ENCODE measurements at regions not wholly inside any gene's neighbourhood (a gene's known extent, or its start where the extent isn't known, plus 50 kb on each side); places are given as distances from the start of the nearest gene placed in this dataset.

GRCh38 chr14:23776296-23776695 is 140.1 kb downstream of the DHRS2 start:
- Histone ChIP-seq H3K27ac (ENCODE audit: low read depth, low read length, poor library complexity, severe bottlenecking) (no peak overlapping the region), H3K27me3 (replicated peaks; ENCODE audit: insufficient read depth, low read depth, low read length, poor library complexity) (peaks cover 68% of the 10 kb centered on the region), H3K36me3 (ENCODE audit: insufficient read depth, low read length, poor library complexity, severe bottlenecking) (no peaks in the 10 kb centered on the region), H3K4me1 (ENCODE audit: insufficient read depth, low read length, poor library complexity, severe bottlenecking) (no peaks in the 10 kb centered on the region), H3K4me3 (ENCODE audit: low read depth, low read length, poor library complexity, severe bottlenecking) (no peak overlapping the region), H3K9me3 (ENCODE audit: low read depth, low read length, poor library complexity, severe bottlenecking) (no peaks in the 10 kb centered on the region)
- CTCF ChIA-PET = no interaction called here
- POLR2A ChIA-PET (ENCODE audit: low non-redundant PET) = no interaction called here
- intact Hi-C loops (cut with micrococcal nuclease; ENCODE audit: unreplicated experiment) = no loop called here
- TF ChIP-seq CTCF (conservative IDR thresholded peaks at IDR 0.05; ENCODE audit: low read depth, low read length) (no peak), EZH2 (IDR thresholded peaks at IDR 0.05; ENCODE audit: borderline replicate concordance, low read depth, low read length, poor library complexity, severe bottlenecking) (no peak)
- BruUV-seq (replicated peaks) = no TSS peak
- DNase-seq (ENCODE audit: low spot score) = no peak

- DNase-seq (ENCODE audit: low spot score) = no peak
- no peaks in the 10 kb centered on the region for H3K36me3 ChIP-seq (ENCODE audit: insufficient read depth, low read length, poor library complexity, severe bottlenecking)
- no peaks in the 10 kb centered on the region for H3K4me1 ChIP-seq (ENCODE audit: insufficient read depth, low read length, poor library complexity, severe bottlenecking)
- H3K9me3 ChIP-seq (ENCODE audit: low read depth, low read length, poor library complexity, severe bottlenecking) = no peaks in the 10 kb centered on the region
- peaks cover 19% of the 10 kb centered on the region for H3K27me3 ChIP-seq (replicated peaks; ENCODE audit: insufficient read depth, low read depth, low read length, poor library complexity)
- H3K27ac ChIP-seq (ENCODE audit: low read depth, low read length, poor library complexity, severe bottlenecking) = no peak overlapping the region
- ChIA-PET CTCF (no interaction called here), POLR2A (ENCODE audit: low non-redundant PET) (no interaction called here)
- intact Hi-C loops (cut with micrococcal nuclease; ENCODE audit: unreplicated experiment) = no loop called here
- no peak for TF ChIP-seq CTCF (conservative IDR thresholded peaks at IDR 0.05; ENCODE audit: low read depth, low read length)
- TF ChIP-seq EZH2 (IDR thresholded peaks at IDR 0.05; ENCODE audit: borderline replicate concordance, low read depth, low read length, poor library complexity, severe bottlenecking) = no peak
- no peak overlapping the region for H3K4me3 ChIP-seq (ENCODE audit: low read depth, low read length, poor library complexity, severe bottlenecking)
- no TSS peak for BruUV-seq (replicated peaks)
Measured at GRCh38 chr14:23785208-23785607, 149.0 kb downstream of the DHRS2 start.

DNA sequence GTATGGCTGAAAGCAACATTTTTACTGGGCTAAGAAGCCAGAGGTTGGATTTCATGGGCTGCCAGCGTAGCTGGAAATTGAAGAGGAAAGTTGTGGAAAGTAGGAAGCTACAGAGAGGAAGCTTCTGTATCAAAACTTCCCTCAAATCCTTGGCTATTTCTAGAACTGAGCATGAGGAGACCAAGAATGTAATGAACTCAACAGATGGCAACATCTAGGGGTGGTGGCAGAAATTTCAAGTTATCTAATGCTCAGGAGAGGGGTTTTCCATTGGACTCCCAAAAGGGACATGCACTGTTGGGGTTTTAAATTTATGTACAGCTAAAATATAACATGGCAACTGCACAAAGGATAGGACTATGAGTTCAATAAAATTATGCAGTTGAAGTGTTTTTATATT is 151.3 kb downstream of the DHRS2 start:
- BruUV-seq (replicated peaks) = no TSS peak
- POLR2A ChIA-PET (ENCODE audit: low non-redundant PET) = no interaction called here

More for the DNA sequence above, 151.3 kb downstream of the DHRS2 start:
- intact Hi-C loops (cut with micrococcal nuclease; ENCODE audit: unreplicated experiment) = no loop called here
- H3K36me3 ChIP-seq (ENCODE audit: insufficient read depth, low read length, poor library complexity, severe bottlenecking) = no peaks in the 10 kb centered on the region
- H3K4me1 ChIP-seq (ENCODE audit: insufficient read depth, low read length, poor library complexity, severe bottlenecking) = no peaks in the 10 kb centered on the region
- H3K9me3 ChIP-seq (ENCODE audit: low read depth, low read length, poor library complexity, severe bottlenecking) = no peaks in the 10 kb centered on the region
- DNase-seq (ENCODE audit: low spot score) = no peak
- H3K4me3 ChIP-seq (ENCODE audit: low read depth, low read length, poor library complexity, severe bottlenecking) = no peak overlapping the region
- CTCF ChIA-PET = no interaction called here
- no peak for TF ChIP-seq EZH2 (IDR thresholded peaks at IDR 0.05; ENCODE audit: borderline replicate concordance, low read depth, low read length, poor library complexity, severe bottlenecking)
- no peak for TF ChIP-seq CTCF (conservative IDR thresholded peaks at IDR 0.05; ENCODE audit: low read depth, low read length)
- H3K27ac ChIP-seq (ENCODE audit: low read depth, low read length, poor library complexity, severe bottlenecking) = no peak overlapping the region
- peaks cover 5% of the 10 kb centered on the region for H3K27me3 ChIP-seq (replicated peaks; ENCODE audit: insufficient read depth, low read depth, low read length, poor library complexity)

All from A673 (cell line).